ENCODE measurements at regions not wholly inside any gene's neighbourhood (a gene's known extent, or its start where the extent isn't known, plus 50 kb on each side); places are given as distances from the start of the nearest gene placed in this dataset.
"Not testable (repeated sequence)": the region's sequence is repeated elsewhere in the genome, so short reads cannot be mapped to it uniquely, and the experiment has no call there.

GRCh38 chr10:46645110-46645509 lies 66.2 kb downstream of the SYT15 start:
- not testable (repeated sequence) for DNase-seq

DNA sequence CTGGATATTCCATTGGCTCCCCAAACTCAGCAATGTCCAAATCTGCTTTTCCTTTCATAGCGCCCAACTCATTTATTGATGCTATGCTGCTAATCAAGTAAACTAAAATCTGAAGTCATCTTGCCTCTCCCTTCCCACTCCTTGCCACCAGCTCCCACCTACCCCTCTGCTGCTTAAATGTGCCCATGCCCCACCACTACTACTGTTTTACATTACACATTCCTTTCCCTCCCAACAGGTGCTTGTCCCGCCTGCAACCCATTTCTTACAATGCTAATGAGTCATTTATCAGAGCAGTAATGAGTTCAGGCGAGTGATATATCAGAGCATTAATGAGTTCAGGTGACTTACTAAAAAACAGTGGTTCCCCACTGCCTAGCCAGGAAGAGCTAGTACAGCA lies 67.2 kb downstream of the SYT15 start:
- not testable (repeated sequence) for DNase-seq

DNA sequence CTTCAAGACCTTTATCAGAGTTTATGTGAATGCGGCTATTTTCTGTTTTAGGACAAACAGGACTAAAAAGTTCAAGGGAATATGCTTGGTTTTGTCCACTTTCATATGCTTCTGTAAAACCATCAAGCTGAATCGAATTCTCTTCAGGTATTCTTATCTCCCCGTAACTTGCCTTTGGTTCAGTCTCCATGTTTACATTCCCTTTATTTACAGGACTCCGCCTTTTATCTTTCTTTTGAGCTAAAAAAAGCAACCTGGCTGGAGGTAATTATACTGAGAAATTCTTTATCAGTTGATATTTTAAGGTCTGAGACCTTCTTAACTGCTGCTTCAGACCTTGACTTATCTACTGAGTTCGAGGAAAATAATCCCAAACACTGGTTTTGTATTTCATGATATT lies 72.0 kb downstream of the SYT15 start:
- not testable (repeated sequence) for DNase-seq

DNA sequence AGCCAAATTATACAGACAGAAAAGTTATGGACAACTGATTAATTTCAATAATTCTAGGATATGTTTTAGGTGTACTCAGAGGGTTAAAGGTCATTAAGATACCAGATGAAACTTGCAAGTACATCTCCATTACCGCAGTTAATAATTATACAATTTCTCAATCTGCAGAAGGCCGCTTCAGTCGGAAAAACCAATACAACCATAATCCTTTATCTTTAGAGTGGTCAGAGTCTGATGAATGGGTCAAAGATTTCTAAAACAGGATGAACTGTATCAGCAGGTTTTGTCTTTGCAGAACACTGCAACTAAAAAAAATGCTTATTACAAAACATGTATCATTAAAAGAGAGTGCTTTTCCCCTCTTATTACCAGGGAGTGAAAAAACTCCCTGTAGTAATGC lies 78.5 kb downstream of the SYT15 start:
- not testable (repeated sequence) for DNase-seq

DNA sequence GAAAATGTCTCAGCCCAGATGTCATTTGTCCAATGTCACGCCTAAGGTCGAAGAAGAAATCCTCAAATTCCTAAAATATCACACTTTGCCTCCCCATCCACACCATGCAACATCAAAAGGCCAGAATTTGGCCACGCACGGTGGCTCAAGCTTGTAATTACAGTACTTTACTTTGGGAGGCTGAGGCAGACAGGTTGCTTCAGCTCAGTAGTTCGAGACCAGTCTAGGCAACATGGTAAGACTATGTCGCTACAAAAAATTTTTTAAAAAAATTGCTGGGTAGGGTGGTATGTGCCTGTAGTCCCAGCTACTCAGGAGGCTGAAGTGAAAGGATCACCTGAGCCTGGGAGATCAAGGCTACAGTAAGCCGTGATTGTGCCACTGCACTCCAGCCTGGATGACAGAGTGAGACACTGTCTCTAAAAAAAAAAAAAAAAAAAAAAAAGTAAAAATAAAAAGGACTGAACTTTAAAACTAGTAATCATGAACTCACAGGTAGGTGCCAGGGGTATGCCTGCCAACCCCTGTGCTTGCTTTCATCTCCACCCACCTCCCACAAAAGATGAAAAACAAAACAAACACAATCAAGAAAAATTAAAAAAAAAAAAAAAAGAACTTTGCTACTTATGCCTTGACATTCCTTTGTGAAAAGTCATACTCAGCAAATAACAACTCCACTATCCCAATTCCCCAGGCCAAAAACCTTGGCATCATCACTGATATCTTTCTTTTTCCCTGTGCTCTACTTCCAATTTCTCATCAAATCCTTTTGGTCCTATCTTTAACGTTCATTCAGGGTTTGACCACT lies 81.3 kb downstream of the SYT15 start:
- not testable (repeated sequence) for DNase-seq

DNA sequence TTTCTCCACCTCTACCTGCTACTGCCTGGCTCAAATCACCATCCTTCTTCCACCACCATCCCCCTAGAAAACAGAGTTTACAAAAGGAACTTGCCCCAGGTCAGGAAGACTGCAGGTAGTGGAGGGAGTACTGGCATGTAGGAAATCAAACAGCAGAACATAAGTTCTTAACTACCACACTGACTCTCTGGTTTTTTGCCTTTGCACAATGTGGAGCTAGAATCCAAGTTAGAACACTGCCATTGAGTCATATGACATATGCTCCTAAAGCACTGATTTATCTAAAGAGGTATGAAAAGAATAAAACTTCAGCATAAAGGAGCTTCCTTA lies 81.9 kb downstream of the SYT15 start:
- not testable (repeated sequence) for DNase-seq

DNA sequence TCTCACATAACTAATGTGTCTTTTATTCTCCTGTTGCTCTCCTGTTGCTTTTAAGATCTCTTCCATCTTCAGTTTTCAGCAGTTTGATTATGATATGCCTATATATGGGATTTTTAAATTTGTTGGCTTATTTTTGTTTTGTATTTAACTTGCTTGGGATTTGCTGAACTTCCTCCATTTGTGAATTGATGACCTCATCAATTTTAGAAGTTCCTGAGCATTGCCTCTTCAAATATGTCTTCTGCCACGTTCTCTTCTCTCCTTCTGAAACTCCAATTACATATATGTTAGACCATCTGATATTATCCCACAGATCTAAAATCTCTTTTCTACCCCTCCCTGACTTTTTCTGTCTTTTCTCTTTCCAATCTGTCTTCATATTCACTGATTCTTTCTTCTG lies 86.6 kb downstream of the SYT15 start:
- not testable (repeated sequence) for DNase-seq

DNA sequence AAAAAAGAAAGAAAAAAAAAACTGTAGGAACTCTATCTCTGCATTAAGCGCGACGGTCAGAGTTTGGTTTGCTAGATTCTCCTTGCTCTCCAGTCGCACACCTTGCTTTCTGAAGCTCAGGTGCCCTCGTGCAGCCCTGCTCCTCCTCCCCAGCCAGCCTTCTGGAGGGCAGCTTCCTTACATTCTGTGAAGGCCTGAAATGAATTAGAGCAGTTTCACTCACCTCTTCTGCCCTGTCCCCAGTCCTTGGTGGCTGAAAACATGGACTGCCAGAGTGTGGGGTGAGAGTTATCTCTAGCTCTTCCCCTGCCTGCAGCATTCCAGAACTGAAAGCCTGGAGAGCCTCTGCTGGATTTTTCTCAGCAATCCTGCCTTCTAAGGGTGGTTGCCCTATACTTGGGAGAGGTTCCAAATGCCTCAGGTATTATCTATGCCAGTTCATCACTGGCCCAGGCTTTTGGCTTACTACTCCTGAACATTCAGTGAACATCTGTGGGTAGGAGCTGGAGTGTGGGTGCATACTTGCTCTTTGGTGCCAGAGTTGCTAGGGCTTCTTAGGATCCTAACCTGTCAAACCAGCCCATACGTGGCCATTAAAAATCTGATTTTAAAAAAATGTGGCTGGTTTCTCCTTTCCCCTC lies 89.5 kb downstream of the SYT15 start:
- DNase-seq, result not testable (repeated sequence)

DNA sequence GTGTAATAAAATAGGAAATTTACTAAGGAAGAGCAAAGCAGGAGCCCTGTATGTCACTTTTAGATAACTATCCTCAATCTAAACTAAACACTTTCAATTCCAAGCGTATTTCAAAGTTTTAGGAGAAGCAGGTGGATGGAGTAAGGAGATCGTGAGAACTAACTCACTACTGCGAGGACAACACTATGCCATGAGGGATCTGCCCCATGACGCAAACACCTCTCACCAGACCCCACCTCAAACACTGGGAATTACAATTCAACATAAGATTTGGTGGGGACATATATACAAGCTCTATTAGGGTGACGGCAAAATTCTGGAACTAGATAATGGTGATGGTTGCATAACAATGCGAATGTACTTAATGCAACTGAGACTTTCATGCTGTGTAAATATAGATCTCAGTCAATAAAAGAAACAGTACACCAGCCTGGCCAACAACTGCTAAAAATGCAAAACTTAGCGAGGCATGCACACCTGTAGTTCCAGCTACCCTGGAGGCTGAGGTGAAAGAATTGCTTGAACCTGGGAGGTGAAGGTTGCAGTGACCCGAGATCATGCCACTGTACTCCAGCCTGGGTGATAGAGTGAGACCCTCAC lies 99.0 kb downstream of the SYT15 start:
- DNase-seq, result not testable (repeated sequence)

DNA sequence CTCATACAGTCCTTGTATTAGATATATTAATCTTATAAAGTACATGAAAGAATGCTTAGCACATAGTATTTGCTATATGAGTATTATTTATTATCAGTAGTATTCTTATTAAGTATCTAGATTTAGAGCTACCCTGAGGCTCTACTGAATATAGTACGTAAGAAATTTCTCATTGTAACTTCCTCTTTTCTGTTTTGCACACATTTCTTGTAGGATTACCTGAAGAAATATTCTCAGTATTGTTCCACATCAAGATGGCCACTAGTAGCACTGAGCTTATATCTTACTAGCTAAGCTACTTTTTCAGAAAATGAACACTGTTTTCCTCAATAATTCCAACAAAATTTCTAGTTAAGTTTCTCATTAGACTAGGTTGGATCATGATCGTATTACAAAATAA lies 112.5 kb downstream of the SYT15 start:
- DNase-seq, result not testable (repeated sequence)

- DNase-seq, result not testable (repeated sequence)
These were observed 114.3 kb downstream of the SYT15 start for GRCh38 chr10:46693218-46693617.

DNA sequence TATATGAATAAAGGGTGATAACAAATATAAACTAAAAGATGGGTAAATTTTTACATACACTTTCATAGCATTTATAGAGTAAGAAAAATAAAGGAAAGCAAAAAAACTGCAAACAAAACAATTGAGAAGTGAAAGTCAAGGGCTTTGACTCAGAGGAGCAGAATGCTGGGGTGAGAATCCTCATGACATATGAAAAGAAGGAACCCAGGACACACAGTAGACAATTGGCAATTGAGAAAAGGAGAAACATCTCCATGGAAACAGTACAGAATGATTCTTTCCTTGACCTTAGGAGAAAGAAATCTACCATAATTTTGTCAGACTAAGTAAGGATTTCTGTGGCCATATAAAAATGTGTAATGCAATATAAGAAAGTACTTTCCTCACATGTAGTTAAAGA lies 138.3 kb downstream of the SYT15 start:
- DNase-seq, result not testable (repeated sequence)

DNA sequence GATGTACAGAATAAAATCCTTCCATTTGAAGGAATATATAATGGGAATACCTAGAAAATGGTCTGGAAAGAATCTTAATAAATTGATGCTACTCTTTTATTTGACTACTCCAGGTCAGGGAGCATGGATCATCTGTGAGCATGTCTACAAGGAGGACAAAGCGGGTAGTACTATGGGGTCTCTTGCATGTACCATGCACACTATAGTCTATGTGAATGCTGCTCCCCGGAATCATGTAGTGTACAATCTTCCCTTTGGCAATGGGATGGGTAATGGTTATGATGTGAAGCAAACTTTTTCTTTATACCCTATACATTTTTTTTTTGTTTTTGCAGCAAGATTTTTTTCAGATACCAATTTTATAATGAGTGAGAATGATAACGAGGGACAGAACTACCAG lies 139.1 kb downstream of the SYT15 start:
- DNase-seq, result not testable (repeated sequence)

GRCh38 chr10:46720386-46720785 lies 141.5 kb downstream of the SYT15 start:
- DNase-seq, result not testable (repeated sequence)

GRCh38 chr10:46720811-46721518 lies 142.0 kb downstream of the SYT15 start:
- DNase-seq, result not testable (repeated sequence)

DNA sequence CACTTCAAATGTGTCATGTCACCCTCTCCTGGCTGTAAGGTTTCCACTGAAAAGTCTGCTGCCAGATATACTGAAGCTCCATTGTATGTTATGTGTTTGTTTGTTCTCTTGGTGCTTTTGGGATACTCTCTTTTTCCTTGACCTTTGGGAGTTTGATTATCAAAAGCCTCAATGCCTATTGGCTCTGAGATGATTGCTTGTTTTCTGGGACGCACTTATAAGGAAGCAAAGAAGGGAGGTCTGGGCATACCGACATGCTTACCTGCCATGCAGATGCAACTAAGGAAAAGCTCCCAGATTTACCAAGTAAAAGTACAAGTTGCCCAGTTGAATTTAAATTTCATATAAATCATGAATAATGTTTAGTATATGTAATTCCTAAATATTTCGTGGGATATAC lies 145.3 kb downstream of the SYT15 start:
- not testable (repeated sequence) for DNase-seq

GRCh38 chr10:46728359-46728758 lies 149.4 kb downstream of the SYT15 start:
- DNase-seq, result not testable (repeated sequence)

DNA sequence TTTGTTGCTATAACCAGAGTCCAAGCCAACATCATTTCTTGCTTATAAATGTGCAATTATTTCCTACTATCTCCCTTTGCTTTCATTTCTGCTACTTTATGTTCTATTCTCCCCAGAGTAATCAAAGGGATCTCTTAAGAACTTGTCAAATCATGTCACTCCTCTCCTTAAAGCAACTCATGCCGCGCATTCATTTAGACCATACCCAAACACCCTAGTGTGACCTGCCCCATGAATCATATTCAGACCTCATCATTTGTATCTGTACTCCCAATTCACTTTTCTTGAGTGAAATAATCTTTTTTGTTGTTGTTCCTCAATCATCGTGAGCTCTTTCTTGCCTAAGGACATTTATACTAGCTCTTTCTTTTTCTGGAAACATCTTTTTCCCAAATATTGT lies 151.8 kb downstream of the SYT15 start:
- not testable (repeated sequence) for DNase-seq

DNA sequence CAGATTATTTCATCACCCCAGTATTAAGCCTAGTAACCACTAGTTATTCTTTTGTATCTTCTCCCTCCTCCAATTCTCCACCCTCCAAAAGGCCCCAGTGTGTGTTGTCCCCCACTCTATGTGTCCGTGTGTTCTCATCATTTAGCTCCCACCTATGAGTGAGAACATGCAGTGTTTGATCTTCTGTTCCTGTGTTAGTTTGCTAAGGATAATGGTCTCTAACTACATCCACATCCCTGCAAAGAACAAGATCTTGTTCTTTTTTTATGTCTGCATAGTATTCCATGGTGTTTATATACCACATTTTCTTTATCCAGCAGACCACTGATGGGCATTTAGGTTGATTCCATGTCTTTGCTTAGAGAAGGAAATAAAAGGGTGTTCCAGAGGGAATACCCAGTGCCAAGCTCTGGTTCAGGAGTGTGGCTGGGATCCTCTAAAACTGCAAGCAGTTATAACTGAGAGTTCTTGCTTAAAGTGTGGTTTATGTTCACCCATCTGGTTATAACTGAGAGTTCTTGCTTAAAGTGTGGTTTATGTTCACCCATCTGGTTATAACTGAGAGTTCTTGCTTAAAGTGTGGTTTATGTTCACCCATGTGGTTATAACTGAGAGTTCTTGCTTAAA lies 154.8 kb downstream of the SYT15 start:
- not testable (repeated sequence) for DNase-seq

GRCh38 chr10:46734262-46734642 lies 155.3 kb downstream of the SYT15 start:
- DNase-seq, result not testable (repeated sequence)

DNA sequence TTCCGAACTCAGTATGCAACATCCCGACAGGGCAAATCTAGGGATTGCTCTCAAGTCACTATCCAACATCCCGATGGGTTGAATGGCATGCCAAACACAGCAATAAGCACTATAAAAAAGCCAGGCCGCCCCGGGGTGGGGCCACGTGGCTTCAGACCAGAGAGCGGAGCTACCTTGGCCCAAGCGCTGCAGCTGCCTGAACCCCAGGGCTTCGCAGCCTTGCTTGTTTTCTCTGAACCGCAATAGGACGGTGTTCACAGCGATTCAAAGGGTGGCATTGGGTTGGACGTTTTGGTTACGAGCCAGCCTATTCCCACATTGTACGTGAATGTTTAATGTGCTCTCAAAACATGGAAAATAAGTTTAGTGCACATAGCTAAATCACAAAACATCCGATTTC lies 161.0 kb downstream of the SYT15 start:
- not testable (repeated sequence) for DNase-seq

- DNase-seq, result not testable (repeated sequence)
These were observed 161.4 kb downstream of the SYT15 start for GRCh38 chr10:46740368-46740767.

DNA sequence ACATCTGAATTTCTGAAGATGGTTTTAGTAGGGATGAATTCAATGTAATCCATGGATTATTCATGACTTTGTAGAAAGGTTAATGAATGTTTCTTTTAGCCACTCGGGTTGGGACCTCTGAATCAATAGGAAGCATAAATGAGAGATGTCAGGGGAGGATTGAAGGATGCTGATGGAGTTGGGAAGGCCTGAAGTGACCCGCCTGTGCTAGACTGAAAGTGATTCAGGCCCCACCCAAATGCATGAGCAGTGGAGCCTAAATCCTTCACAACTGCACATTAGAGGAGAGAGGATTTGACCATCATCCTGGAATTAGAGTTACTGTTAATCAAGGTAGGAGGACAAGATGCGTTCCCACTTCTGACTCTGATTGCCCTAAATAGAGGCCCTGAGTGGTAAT lies 162.2 kb upstream of the PTPN20 start:
- not testable (repeated sequence) for DNase-seq

Data from NCI-H2171 (cell line).